Choroid plexus epithelial cell (primary cell): ENCODE measurements at regions not wholly inside any gene's neighbourhood (a gene's known extent, or its start where the extent isn't known, plus 50 kb on each side); places are given as distances from the start of the nearest gene placed in this dataset.

ENCODE experiments used
- DNase-seq: peaks from one replicate; pipeline ENCODE4 v3.0.0-alpha.2; 2010; ENCODE audit warnings: low read depth
- H3K4me3 ChIP-seq: 2 replicates; pipeline ENCODE4 v1.5.1; 2011; ENCODE audit warnings: low read depth, mild to moderate bottlenecking, control low read depth, low read length, moderate library complexity
- CTCF ChIP-seq: conservative IDR thresholded peaks from 2 replicates; pipeline ENCODE4 v1.5.1; 2011; ENCODE audit warnings: low read depth, mild to moderate bottlenecking, control low read depth, inconsistent platforms, low read length, moderate library complexity

DNA sequence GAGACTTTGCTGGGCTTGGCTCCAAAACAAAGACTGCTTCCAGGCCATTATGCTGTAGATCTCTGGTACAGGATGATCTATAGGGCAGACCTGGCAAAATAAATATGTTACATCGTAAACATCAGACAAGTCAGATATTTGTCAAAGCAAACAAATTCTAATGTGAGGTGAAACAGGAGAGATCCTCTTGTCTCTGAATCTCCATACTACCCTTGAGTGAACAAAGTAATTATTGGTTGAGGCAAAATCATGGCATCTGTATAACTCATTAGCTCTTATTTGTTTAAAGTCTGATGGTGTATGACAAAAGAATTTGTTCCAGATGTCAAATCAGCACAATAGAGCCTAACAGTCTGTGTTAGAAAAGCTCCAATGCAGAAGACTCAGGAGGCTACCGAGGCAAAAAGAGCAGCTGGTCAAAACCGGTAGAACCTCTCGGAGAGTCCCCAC is 1291.5 kb downstream of the TYW1 start:
- no peak overlapping the region for H3K4me3 ChIP-seq
- no peak for TF ChIP-seq CTCF
- no peak for DNase-seq

- TF ChIP-seq CTCF = no peak
- no peak for DNase-seq
Observed at GRCh38 chr7:68291710-68292109, 1295.1 kb downstream of the TYW1 start.

GRCh38 chr7:68295386-68295785 is 1298.8 kb downstream of the TYW1 start:
- TF ChIP-seq CTCF = no peak
- DNase-seq = no peak
- no peak overlapping the region for H3K4me3 ChIP-seq

More at GRCh38 chr7:68291710-68292109, 1295.1 kb downstream of the TYW1 start:
- H3K4me3 ChIP-seq = no peak overlapping the region

GRCh38 chr7:68304536-68304935 is 1293.7 kb upstream of the AUTS2 start:
- DNase-seq = no peak
- H3K4me3 ChIP-seq = no peak overlapping the region
- TF ChIP-seq CTCF = no peak

DNA sequence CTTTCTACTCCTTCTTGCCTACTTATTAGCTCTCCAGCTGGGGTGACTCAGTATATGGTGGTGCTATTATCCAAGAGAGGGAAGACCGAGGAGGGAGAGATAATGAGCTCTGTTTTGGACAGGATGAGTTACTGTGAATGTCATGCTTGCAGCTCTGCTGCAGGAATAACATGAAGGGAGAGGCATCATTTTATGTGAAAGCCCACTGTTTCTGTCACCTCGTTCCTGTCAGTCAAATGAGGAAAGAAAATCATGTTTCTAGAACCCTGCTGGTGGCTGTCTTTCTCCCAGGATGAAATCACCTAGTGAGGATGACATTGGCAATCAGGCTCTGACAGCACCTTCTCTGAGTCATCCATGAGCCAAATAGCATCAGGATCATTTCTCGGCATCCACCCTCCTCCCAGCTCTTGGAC is 1291.6 kb upstream of the AUTS2 start:
- TF ChIP-seq CTCF = no peak
- no peak overlapping the region for H3K4me3 ChIP-seq
- DNase-seq = no peak

- no peak overlapping the region for H3K4me3 ChIP-seq
- DNase-seq = no peak
Observed at GRCh38 chr7:68309271-68309670, 1289.0 kb upstream of the AUTS2 start.

More at GRCh38 chr7:68309271-68309670, 1289.0 kb upstream of the AUTS2 start:
- TF ChIP-seq CTCF = no peak
